IPS DF 6.9 (cell line): ENCODE measurements at regions not wholly inside any gene's neighbourhood (a gene's known extent, or its start where the extent isn't known, plus 50 kb on each side); places are given as distances from the start of the nearest gene placed in this dataset.
A peak's percentile ranks its signal among the peaks of the same experiment; 100 is the strongest.

Source experiments
- DNase-seq: peaks from one replicate; pipeline ENCODE4 v3.0.0-alpha.2; 2013; ENCODE audit warnings: low read depth, low spot score
- H3K27ac ChIP-seq: one replicate; pipeline ENCODE4 v1.5.1; 2013; ENCODE audit warnings: low read length, control low read depth
- H3K27me3 ChIP-seq: 2 replicates; pipeline ENCODE4 v1.6.1; 2013; ENCODE audit warnings: mild to moderate bottlenecking, low read length; ENCODE audit not compliant: control insufficient read depth, insufficient read depth
- H3K36me3 ChIP-seq: 2 replicates; pipeline ENCODE4 v1.6.1; 2013; ENCODE audit warnings: low read length; ENCODE audit not compliant: control insufficient read depth, insufficient read depth
- H3K4me1 ChIP-seq: 2 replicates; pipeline ENCODE4 v1.6.1; 2013; ENCODE audit warnings: low read length; ENCODE audit not compliant: control insufficient read depth, insufficient read depth
- H3K4me3 ChIP-seq: 2 replicates; pipeline ENCODE4 v1.5.1; 2013; ENCODE audit warnings: mild to moderate bottlenecking, low read length
- H3K9me3 ChIP-seq: 2 replicates; pipeline ENCODE4 v1.6.1; 2013; ENCODE audit warnings: low read length, inconsistent platforms; ENCODE audit not compliant: control insufficient read depth, insufficient read depth
- WGBS: extraction: QIAGEN DNeasy Blood & Tissue Kit; methylation state at CpG from one replicate; pipeline ENCODE4 v1.1.7; 2013; ENCODE audit warnings: mixed read lengths, missing lambda C conversion rate; ENCODE audit not compliant: insufficient read length, insufficient coverage; 5-methylcytosine and 5-hydroxymethylcytosine counted together

DNA sequence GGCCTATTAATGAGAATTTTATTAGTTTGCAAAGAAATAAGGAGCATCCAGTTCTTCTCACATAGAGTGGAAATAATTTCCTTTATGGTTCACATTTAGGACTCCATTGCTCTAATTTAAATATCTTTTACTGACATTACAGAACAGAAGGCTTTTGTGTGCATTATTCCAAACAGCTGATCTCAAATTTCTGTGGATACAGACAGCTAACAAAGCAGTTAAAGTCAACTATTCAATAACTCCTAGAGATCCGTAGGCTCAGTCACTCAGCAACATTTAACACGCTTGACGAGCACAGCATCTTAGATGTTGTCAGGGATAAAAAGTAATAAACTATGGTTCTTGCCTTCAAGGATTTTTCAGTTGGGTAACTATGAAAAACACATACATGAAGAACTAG lies 305.8 kb upstream of the SYNCRIP start:
- no CpG with 5 or more reads among the region's 3 CpGs for WGBS
- DNase-seq, result no peak

DNA sequence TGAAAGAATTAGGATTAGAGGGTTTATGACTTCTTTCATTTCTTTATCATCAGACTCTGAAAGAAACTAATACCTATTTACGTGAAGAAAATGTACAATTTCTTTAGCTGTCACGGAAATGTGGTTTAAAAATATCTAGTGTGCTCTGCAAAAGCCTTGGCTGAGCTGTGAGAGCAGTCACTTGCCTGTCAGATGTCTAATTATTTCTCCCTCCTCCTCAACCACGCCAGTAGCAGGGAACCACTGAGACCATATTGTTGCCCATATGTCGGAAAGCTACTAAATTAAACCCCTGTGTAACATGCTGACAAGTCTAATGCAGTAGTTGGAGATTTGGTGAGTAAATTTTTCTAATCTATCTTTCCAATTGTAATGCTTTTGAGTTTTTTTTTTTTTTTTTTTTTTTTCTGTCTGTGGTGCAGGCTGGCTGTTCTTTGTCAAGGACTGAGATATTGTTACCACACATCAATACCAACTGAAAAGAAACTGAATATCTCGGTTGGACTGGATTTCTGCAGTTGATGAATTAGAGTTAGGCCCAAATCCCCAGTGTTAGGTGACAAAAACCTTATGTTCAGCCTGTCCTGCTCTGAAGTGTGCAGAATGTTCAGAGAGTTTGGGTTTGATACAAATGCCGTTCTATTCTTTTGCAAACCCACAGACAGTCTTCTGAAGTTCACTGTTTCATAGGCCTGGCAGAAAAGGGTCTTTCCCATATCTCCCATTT lies 302.9 kb upstream of the SYNCRIP start:
- no peak overlapping the region for H3K27ac ChIP-seq
- H3K4me3 ChIP-seq, result no peak overlapping the region
- H3K4me1 ChIP-seq, result no peaks in the 10 kb centered on the region
- WGBS, result no CpG with 5 or more reads among the region's 6 CpGs
- no peaks in the 10 kb centered on the region for H3K36me3 ChIP-seq
- H3K9me3 ChIP-seq, result no peaks in the 10 kb centered on the region
- H3K27me3 ChIP-seq, result no peaks in the 10 kb centered on the region
- no peak for DNase-seq

More for the DNA sequence above, 305.8 kb upstream of the SYNCRIP start:
- Histone ChIP-seq H3K36me3 (no peaks in the 10 kb centered on the region), H3K9me3 (no peaks in the 10 kb centered on the region), H3K4me1 (no peaks in the 10 kb centered on the region), H3K4me3 (no peak overlapping the region), H3K27ac (no peak overlapping the region), H3K27me3 (no peaks in the 10 kb centered on the region)

DNA sequence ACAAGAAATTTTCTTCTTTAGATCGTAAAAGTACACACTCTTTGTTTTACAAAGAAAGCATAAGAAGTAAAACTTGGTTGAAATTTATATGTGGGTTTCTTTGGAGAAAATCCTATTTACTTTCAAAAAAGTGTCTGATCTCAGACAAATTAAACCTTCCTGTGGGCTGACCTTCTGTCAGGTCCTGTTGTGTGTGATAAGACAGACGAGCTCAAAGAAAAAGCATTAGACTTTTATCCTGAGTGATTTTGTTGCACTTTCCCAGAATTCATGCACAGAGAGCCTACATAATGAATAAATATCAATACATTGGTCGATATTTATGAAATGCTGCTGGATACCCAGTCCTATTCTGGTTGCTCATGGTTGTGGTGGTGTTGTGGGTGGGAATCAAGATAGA lies 302.1 kb upstream of the SYNCRIP start:
- Histone ChIP-seq H3K27me3 (no peaks in the 10 kb centered on the region), H3K4me1 (no peaks in the 10 kb centered on the region), H3K9me3 (no peaks in the 10 kb centered on the region), H3K4me3 (no peak overlapping the region), H3K27ac (no peak overlapping the region), H3K36me3 (no peaks in the 10 kb centered on the region)
- DNase-seq, result no peak
- WGBS, result no CpG with 5 or more reads among the region's 3 CpGs

DNA sequence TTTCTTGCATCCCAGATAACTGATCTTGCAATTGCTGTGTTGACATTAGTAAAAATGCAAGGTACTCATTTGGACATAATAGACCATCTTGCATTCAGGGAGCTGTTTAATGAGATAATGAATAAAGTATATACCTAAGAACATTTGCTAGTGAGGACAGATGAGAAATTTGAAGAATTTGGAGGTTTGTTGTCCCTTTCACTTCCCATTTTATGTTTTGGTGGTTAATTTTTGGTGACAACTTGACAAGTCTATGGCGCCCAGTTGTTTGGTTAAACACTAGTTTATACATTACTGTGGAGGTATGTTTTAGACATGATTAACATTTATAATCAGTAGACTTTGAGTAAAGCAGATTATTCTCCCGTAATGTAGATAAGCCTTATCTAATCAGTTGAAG lies 300.2 kb upstream of the SYNCRIP start:
- H3K9me3 ChIP-seq, result no peaks in the 10 kb centered on the region
- WGBS, result no CpG with 5 or more reads among the region's 2 CpGs
- H3K4me3 ChIP-seq, result no peak overlapping the region
- H3K27ac ChIP-seq, result no peak overlapping the region
- no peak for DNase-seq
- H3K36me3 ChIP-seq, result no peaks in the 10 kb centered on the region
- no peaks in the 10 kb centered on the region for H3K4me1 ChIP-seq
- H3K27me3 ChIP-seq, result no peaks in the 10 kb centered on the region

DNA sequence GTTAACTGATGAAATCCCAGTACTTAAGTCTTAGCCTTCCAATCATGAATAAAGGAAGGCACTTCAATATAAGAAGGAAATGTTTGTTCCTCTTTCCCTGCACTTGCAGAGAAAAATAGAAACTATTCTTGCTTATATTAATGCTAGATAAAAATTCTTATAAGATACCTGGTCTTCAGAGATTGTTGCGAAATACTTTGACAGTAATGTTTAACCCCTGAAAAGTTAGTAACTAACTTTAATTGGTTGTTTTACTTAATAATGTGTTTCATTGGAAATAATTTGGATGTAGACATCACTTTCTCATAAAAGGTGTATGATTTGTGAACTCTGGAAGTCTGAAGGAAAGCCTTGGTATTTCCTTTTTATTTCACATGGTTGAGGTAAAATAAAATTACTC lies 294.2 kb upstream of the SYNCRIP start:
- DNase-seq, result no peak
- no peak overlapping the region for H3K27ac ChIP-seq
- no peaks in the 10 kb centered on the region for H3K36me3 ChIP-seq
- WGBS, result no CpG with 5 or more reads among the region's 1 CpG
- H3K9me3 ChIP-seq, result no peaks in the 10 kb centered on the region
- no peaks in the 10 kb centered on the region for H3K27me3 ChIP-seq
- no peak overlapping the region for H3K4me3 ChIP-seq
- no peaks in the 10 kb centered on the region for H3K4me1 ChIP-seq

DNA sequence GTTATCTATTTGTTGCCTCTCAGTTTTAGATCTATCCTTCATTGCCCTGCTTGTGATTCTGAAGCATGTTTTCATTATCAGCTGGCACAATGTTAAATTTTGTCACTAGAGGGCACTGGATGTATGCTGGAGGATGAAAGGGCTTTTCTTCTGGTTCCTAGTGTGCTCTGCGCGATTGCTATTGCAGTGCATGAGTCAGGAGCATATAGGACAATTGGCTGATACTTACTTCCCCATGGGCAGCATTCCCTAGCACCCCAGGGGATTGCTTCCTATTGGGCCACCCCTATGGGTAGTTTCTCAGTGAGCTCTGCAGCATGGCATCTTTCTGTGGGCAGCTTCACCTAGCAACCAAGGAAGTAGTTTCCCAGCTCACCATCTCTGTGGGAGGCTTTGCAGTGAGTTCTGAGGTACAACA lies 280.3 kb upstream of the SYNCRIP start:
- WGBS, result no CpG with 5 or more reads among the region's 2 CpGs
- H3K27me3 ChIP-seq, result no peaks in the 10 kb centered on the region
- no peaks in the 10 kb centered on the region for H3K4me1 ChIP-seq
- no peak overlapping the region for H3K27ac ChIP-seq
- H3K9me3 ChIP-seq, result no peaks in the 10 kb centered on the region
- DNase-seq, result peak; percentile 31
- H3K4me3 ChIP-seq, result no peak overlapping the region
- H3K36me3 ChIP-seq, result no peaks in the 10 kb centered on the region

DNA sequence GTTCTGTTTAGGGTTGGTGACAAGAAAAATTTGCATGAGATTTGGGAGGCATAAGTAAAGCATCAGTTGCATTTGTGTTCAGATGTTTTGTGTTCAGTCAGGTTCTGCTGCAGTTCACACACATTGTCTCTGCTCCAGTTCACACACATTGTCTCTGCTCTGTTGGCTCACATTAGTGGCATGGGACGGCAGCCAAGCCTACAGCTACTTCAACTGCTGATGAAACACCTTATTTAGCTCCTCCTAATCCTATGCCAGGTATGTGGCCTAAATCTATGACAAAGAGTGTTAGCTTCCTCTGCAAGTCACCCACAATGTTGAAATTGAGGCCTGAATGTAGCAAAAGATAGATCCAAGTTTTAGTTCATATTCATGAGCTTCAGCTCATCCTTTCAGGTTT lies 278.1 kb upstream of the SYNCRIP start:
- Histone ChIP-seq H3K4me1 (no peaks in the 10 kb centered on the region), H3K4me3 (no peak overlapping the region), H3K27ac (no peak overlapping the region), H3K27me3 (no peaks in the 10 kb centered on the region), H3K36me3 (no peaks in the 10 kb centered on the region), H3K9me3 (no peaks in the 10 kb centered on the region)
- no CpG with 5 or more reads among the region's 1 CpG for WGBS
- no peak for DNase-seq

DNA sequence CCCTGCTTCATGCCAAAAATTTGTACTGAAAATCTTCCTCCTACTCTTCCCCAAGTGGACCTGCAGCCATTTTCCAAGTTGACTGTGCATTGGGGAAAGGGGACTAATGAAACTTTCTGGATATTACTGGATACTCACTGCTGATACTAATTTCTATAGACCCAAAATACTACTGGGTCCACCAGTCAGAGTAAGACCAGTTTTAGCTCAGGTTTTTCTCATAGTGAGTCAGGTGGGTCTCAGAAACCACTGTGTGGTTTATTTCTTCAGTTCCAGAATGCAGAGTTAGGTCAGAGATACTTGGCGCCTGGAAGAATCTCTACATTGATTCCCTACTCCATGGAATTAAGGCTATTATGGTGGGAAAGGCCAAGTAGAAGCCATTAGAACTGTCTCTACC lies 274.8 kb upstream of the SYNCRIP start:
- H3K4me1 ChIP-seq, result no peaks in the 10 kb centered on the region; the same call in 1 of the 2 replicates
- H3K4me3 ChIP-seq, result no peak overlapping the region
- H3K9me3 ChIP-seq, result no peaks in the 10 kb centered on the region
- DNase-seq, result no peak
- H3K36me3 ChIP-seq, result no peaks in the 10 kb centered on the region
- WGBS, result no CpG with 5 or more reads among the region's 1 CpG
- no peaks in the 10 kb centered on the region for H3K27me3 ChIP-seq
- no peak overlapping the region for H3K27ac ChIP-seq

DNA sequence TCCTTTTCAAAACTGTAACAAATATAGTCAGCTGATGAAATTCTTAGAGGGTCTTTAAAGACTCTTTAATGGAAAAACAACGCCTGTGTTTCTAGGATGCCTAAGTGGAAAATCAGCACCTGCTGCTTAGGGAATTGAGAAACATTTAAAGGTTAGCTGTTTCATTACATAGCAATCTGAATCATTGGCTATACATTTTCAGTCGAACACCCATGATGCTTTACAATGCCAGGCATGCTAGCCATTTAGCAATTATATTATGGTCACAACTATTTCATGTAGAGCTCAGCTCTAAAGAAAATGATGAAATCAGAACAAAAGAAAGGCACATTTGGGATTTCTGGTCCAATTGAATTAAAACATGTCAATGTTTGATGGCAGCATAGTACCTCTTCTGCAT lies 270.3 kb upstream of the SYNCRIP start:
- H3K4me3 ChIP-seq, result no peak overlapping the region
- DNase-seq, result no peak
- H3K27ac ChIP-seq, result no peak overlapping the region
- H3K27me3 ChIP-seq, result no peaks in the 10 kb centered on the region
- no peaks in the 10 kb centered on the region; the same call in 1 of the 2 replicates for H3K4me1 ChIP-seq
- no peaks in the 10 kb centered on the region for H3K36me3 ChIP-seq
- no CpG with 5 or more reads among the region's 2 CpGs for WGBS
- H3K9me3 ChIP-seq, result no peaks in the 10 kb centered on the region

DNA sequence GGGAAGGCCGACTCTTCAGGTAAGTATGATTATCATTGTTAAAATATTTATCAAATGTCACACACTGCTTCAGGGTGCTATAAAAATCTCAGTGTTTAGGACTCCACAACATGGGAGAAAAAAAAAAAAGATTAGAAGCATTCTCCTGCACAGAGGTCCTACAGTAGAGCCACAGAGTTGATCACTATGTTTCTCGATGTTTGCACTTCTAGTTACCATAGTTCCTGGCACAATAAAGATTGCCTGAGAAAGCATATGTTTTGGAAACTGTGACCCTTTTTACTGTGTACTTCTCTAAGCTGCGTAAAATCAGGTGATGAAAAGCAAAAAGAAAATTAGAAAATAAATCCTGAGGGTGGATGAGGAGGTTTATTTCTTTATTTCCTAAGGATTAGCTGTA lies 269.9 kb upstream of the SYNCRIP start:
- Histone ChIP-seq H3K27ac (no peak overlapping the region), H3K36me3 (no peaks in the 10 kb centered on the region), H3K9me3 (no peaks in the 10 kb centered on the region), H3K27me3 (no peaks in the 10 kb centered on the region), H3K4me3 (no peak overlapping the region), H3K4me1 (no peaks in the 10 kb centered on the region; the same call in 1 of the 2 replicates)
- DNase-seq, result no peak
- WGBS, result no CpG with 5 or more reads among the region's 3 CpGs

DNA sequence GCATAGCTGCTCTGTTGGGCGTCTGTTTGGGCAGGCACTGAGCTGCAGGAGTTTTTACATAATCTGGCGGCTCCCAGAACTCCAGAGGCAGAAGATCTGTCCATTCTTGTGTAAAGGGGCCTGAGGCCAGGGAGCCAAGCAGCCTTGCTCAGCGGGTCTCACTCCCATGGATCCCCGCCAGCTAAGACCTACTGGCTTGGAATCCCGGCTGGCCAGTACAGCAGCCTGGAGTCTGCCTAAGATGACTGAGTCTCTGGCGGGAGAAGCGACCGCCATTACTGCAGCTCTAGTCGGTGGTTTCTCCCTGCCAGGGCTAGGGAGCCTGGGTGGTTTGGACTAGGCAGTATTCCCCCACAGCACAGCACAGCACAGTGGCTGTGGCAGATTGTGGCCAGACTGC lies 268.4 kb upstream of the SYNCRIP start:
- Histone ChIP-seq H3K4me1 (no peaks in the 10 kb centered on the region; the same call in 1 of the 2 replicates), H3K27ac (no peak overlapping the region), H3K9me3 (no peaks in the 10 kb centered on the region), H3K27me3 (no peaks in the 10 kb centered on the region), H3K4me3 (no peak overlapping the region), H3K36me3 (no peaks in the 10 kb centered on the region)
- DNase-seq, result no peak
- no CpG with 5 or more reads among the region's 9 CpGs for WGBS
